GM21423 (cell line): ENCODE measurements at regions not wholly inside any gene's neighbourhood (a gene's known extent, or its start where the extent isn't known, plus 50 kb on each side); places are given as distances from the start of the nearest gene placed in this dataset.

Experiments
- ATAC-seq: cut with Tn5 transposase; IDR thresholded peaks from one replicate; pipeline ENCODE4 v1.9.1; 2021; ENCODE audit warnings: mild to moderate bottlenecking, moderate library complexity; ENCODE audit not compliant: unreplicated experiment

GRCh38 chr3:90007778-90008499, 900.5 kb downstream of the EPHA3 start:
- no peak for ATAC-seq

DNA sequence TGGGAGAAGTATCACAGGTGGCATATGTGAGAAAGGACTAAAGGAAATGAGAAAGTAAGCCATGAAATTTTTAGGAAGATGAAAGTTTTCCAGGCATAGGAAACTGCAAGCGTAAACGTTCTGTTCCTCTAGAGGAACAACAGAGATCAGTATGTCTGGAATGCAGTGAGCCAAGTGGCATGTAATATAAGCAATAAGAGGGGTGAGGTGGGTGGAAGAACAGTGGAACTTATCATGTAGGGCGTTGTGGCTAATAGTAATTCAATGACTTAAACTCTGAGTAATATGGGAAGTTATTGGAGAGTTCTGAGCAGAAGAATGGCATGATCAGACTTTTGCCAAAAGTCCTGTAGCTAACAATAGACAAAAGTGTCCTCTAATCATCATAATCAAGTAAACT, 902.9 kb downstream of the EPHA3 start:
- no peak for ATAC-seq

DNA sequence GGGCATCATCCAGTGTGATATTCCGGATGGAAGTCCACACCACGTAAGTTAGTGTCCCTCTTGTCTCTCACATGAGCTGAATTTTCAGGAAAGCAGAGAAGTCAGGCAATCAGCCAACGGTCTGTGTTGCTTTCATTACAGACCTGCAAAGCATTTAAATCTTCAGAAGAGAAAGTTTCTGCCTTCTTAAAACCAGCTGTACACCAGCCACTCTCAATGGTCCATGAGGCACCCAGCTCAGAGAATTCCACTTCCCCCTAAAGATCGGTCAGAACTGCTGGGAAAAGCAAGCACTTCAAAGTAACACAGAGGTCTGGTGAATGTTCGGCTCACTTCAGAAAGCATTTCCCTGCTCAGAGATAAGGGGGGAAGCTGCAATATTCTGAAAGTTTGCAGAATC, 903.7 kb downstream of the EPHA3 start:
- no peak for ATAC-seq

DNA sequence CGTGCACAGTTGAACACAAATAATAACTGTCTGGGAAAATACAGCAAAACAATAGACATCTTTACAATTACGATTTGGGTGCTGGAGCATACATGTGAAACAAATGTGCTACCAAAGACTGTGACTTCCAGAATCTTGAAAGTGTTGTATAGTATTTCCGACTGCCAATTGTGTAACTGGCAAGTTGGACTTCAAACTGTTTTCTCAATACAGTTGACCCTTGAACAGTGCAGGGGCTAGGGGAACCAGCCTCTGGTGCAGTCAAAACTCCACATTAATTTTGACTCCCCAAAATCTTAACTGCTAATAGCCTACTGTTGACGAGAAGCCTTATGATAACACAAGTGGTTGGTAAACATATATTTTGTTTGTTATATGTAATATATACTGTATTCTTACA, 904.2 kb downstream of the EPHA3 start:
- ATAC-seq: no peak

DNA sequence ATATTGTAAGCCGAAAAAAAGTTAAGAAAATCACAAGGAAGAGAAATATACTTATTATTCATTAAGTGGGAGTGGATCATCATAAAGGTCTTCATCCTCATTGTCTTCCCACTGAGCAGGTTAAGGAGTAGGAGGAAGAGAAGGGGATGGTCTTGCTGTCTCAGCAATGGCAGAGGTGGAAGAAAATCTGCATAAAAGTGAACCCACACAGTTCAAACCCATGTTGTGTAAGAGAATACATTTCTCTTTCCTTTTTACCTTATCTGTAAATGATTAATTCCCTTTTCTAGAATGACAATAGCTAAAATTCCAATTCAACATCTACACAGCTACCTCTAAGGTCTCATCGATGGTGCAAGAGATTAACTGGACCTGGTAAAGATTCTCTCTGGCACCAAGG, 904.6 kb downstream of the EPHA3 start:
- ATAC-seq: no peak

DNA sequence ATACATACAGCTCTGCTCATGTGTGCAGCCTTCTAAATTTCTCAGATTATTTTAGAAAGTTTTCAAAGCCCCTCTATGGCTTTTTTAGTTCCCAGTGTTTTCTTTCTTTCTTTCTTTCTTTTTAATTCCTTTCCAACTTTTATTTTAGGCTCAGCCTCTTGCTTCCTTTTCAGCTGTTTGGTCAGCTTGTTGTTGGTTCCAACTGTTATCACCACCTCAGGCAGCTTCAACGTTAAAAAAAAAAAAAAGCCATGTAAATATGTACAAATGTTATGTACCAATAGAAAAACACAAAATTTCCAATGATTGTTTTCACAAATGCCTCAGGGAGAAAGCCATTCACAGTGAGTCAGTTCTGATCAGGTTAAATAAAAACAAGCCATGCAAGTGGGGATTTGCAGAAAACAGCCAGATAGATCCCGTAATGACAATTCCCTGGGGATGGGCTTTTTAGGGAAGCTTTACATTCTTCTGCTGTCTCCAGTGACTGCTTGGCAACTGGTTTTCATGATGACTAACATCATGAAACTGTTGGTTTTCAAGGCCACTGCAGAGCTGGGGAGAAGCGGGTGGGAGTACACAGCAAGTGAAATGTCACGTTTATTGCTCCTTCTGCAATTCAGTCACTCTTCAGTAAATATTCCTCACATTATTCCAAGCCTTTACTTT, 908.4 kb downstream of the EPHA3 start:
- no peak for ATAC-seq

GRCh38 chr3:90016555-90016954, 909.1 kb downstream of the EPHA3 start:
- no peak for ATAC-seq

DNA sequence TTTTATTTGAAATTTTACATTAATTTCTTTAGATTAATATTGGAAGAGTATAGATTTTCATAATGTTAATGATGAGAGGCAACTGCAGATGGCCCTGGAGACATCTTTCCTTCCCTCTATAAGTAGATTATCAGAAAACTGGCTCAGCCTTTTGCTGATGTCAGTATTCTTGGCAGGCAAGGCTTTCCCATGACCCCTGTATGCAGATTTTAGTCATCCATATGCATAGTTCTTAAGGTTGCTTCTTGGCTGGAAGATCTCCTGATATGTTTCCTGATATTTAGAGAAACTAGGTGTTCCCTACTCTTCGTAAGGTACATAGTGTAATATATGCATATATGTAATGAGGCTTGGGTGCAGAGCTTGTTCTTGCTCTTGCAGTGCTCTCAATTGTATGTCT, 911.4 kb downstream of the EPHA3 start:
- no peak for ATAC-seq

DNA sequence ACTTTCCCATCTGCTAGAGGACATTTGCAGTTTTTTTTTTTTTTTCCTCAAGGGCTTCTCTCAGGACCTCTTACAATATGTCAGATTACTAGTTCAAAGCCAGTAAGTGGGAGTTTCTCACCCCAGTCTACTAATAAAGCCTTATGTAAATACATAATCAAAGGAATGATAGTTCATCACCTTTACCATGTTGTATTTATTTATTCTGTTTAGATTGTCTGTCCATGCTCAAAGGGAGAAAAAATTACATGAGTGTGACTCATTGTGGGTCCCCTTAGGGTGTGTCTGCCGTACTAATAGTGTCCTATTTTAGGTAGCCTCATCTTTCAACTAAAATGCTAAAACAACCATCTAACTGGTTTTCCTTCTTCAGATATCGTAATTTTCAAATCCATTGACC, 917.6 kb downstream of the EPHA3 start:
- ATAC-seq: no peak

- ATAC-seq: no peak
Measured at GRCh38 chr3:90026406-90026805, 919.0 kb downstream of the EPHA3 start.

- ATAC-seq: no peak
Measured at GRCh38 chr3:90031121-90031520, 923.7 kb downstream of the EPHA3 start.

DNA sequence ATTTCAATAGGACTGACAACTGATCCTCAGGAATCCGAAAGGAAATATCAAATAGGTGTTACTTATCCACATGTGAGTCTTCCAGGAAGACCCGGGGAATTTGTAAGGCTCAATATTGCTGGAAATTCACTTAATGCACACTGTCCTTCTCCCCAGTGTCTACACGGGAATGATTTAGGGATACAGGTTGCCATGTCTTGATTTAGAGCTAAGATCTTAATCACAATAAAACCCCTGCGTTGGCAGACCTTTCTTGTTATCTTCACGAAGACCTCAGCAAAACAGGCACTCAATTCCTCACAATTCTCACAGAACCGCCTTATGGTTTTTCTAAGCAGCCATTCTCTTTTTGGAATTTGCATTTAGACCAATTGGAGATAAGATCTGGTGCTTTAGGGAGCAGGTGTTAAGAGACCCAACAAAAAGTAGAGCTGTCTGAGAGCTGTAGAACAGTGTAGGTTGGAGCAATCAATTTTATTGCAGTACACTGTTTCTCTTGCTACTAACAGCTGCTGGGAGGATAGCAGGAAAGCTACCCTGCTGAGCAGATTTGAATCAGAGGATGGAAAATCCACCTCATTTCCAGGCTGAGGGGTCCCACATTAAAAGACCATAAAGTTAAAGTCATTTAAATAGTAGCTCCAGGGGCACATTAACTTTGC, 925.7 kb downstream of the EPHA3 start:
- no peak for ATAC-seq

- ATAC-seq: no peak
Measured at GRCh38 chr3:90034038-90034437, 926.6 kb downstream of the EPHA3 start.

GRCh38 chr3:90035643-90036042, 928.2 kb downstream of the EPHA3 start:
- no peak for ATAC-seq

- no peak for ATAC-seq
Measured at GRCh38 chr3:90036939-90037469, 929.6 kb downstream of the EPHA3 start.

- no peak for ATAC-seq
Measured at GRCh38 chr3:90039994-90040393, 932.6 kb downstream of the EPHA3 start.

DNA sequence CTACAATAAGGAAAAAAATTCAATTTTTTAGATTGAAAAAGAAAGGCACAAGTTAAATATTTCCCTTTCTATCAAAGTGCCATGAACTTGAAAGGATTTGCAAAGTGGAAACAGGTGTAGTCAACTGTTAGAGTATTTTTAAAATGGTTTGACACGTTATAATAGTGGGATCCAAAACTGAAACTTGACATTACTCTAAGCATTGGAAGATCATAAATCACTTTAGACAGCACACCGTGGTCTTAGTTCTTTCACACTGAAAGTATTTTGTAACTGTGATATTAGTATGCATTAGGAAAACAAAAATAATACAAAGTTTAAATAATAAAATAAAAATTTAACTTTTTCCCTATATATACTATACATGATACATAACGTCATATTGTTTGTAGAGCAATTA, 933.1 kb downstream of the EPHA3 start:
- ATAC-seq: no peak

DNA sequence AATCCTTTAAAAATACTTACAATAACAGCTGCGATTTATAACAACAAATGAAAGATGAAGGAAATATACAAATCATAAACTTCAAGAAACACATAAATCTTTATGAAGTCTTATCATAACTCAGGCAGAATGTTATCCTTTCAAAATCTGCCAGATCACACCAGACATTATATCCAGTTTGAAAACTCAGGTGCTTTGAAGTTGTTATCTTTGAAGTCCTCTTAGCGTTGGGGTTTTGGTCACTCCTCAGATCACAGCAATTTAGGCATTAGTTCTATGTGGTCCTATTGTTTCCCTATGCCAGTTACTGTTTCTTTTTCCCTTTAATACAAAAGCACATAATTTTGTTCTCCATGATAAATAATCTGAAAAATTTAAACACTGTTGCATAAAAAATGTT, 934.6 kb downstream of the EPHA3 start:
- ATAC-seq: no peak

DNA sequence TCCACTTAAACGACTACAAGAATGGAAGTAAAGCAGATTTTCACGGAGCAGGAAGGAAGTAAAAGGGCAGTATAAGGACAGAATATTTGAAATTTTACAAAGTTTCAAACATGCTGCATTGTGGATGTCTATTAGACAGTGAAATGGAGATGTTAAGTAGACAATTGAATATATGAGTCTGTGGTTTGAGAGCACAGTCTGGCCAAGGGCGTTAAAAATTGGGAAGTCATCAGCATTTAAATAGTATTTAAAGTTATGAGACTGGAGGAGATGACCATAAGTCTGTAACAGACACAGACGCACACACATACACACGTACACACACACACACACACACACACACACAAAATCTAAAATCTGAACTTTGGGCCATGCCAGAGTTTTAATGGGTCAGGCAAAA, 935.9 kb downstream of the EPHA3 start:
- no peak for ATAC-seq

- no peak for ATAC-seq
Measured at GRCh38 chr3:90044084-90044816, 936.8 kb downstream of the EPHA3 start.

GRCh38 chr3:90052425-90052950, 945.1 kb downstream of the EPHA3 start:
- no peak for ATAC-seq
